H9 (cell line): ENCODE measurements at regions not wholly inside any gene's neighbourhood (a gene's known extent, or its start where the extent isn't known, plus 50 kb on each side); places are given as distances from the start of the nearest gene placed in this dataset.

Source experiments
- DNase-seq: peaks from one replicate; pipeline ENCODE4 v3.0.0-alpha.2; 2017
- H2AFZ ChIP-seq: one replicate; pipeline ENCODE4 v1.6.1; 2013; ENCODE audit warnings: mild to moderate bottlenecking, low read length, control low read depth, moderate library complexity
- H2AK5ac ChIP-seq: 2 replicates; pipeline ENCODE4 v1.6.1; 2013; ENCODE audit warnings: low read length, control low read depth, mixed read lengths; ENCODE audit not compliant: insufficient read length
- H2BK120ac ChIP-seq: one replicate; pipeline ENCODE4 v1.6.1; 2013; ENCODE audit warnings: low read depth, mild to moderate bottlenecking, low read length, control low read depth, inconsistent platforms; ENCODE audit not compliant: poor library complexity, severe bottlenecking
- H2BK12ac ChIP-seq: 2 replicates; pipeline ENCODE4 v1.6.1; 2013; ENCODE audit warnings: low read length, control low read depth, mixed read lengths, low read depth; ENCODE audit not compliant: insufficient read length
- H2BK15ac ChIP-seq: 2 replicates; pipeline ENCODE4 v1.6.1; 2013; ENCODE audit warnings: low read depth, low read length, control low read depth
- H2BK20ac ChIP-seq: one replicate; pipeline ENCODE4 v1.6.1; 2013; ENCODE audit warnings: low read depth, mild to moderate bottlenecking, low read length, control low read depth, inconsistent platforms; ENCODE audit not compliant: poor library complexity, severe bottlenecking
- H2BK5ac ChIP-seq: 2 replicates; pipeline ENCODE4 v1.6.1; 2013; ENCODE audit warnings: low read length, control low read depth, mixed read lengths; ENCODE audit not compliant: insufficient read length
- H3K14ac ChIP-seq: 2 replicates; pipeline ENCODE4 v1.6.1; 2013; ENCODE audit warnings: low read length, control low read depth; ENCODE audit not compliant: insufficient read depth
- H3K18ac ChIP-seq: 2 replicates; pipeline ENCODE4 v1.6.1; 2013; ENCODE audit warnings: low read depth, mild to moderate bottlenecking, mixed read lengths, low read length, control low read depth; ENCODE audit not compliant: insufficient read length
- H3K23ac ChIP-seq: 2 replicates; pipeline ENCODE4 v1.6.1; 2013; ENCODE audit warnings: low read length, control low read depth, mixed read lengths, low read depth; ENCODE audit not compliant: insufficient read length
- H3K23me2 ChIP-seq: 2 replicates; pipeline ENCODE4 v1.6.1; 2013; ENCODE audit warnings: low read depth, mild to moderate bottlenecking, mixed read lengths, low read length, control low read depth; ENCODE audit not compliant: insufficient read length, poor library complexity, severe bottlenecking
- H3K27ac ChIP-seq: 2 replicates; pipeline ENCODE4 v1.5.1; 2013; ENCODE audit warnings: low read length, control low read depth, mixed read lengths, low read depth; ENCODE audit not compliant: insufficient read length
- H3K27me3 ChIP-seq: 2 replicates; pipeline ENCODE4 v1.6.1; 2013; ENCODE audit warnings: low read length, control low read depth, inconsistent platforms; ENCODE audit not compliant: insufficient read depth
- H3K4ac ChIP-seq: 2 replicates; pipeline ENCODE4 v1.6.1; 2013; ENCODE audit warnings: low read depth, mild to moderate bottlenecking, control low read depth, inconsistent platforms, low read length, moderate library complexity
- H3K4me1 ChIP-seq: 2 replicates; pipeline ENCODE4 v1.6.1; 2013; ENCODE audit warnings: low read length, control low read depth, inconsistent platforms; ENCODE audit not compliant: insufficient read depth
- H3K4me2 ChIP-seq: 2 replicates; pipeline ENCODE4 v1.6.1; 2013; ENCODE audit warnings: low read length, control low read depth, mixed read lengths; ENCODE audit not compliant: insufficient read length, insufficient read depth
- H3K56ac ChIP-seq: 2 replicates; pipeline ENCODE4 v1.6.1; 2013; ENCODE audit warnings: low read depth, mild to moderate bottlenecking, mixed read lengths, low read length, control low read depth; ENCODE audit not compliant: insufficient read length
- H3K79me1 ChIP-seq: 2 replicates; pipeline ENCODE4 v1.6.1; 2013; ENCODE audit warnings: low read depth, mild to moderate bottlenecking, moderate library complexity, low read length, control low read depth, inconsistent platforms; ENCODE audit not compliant: insufficient read depth, poor library complexity, severe bottlenecking
- H3K79me2 ChIP-seq: 2 replicates; pipeline ENCODE4 v1.6.1; 2013; ENCODE audit warnings: low read length, control low read depth, inconsistent platforms; ENCODE audit not compliant: insufficient read depth
- H3K9ac ChIP-seq: 2 replicates; pipeline ENCODE4 v1.6.1; 2013; ENCODE audit warnings: low read length, control low read depth, mixed read lengths; ENCODE audit not compliant: insufficient read length; ENCODE audit errors: extremely low read depth
- H3K9me3 ChIP-seq: one replicate; pipeline ENCODE4 v1.6.1; 2013; ENCODE audit warnings: low read depth, low read length, inconsistent platforms; ENCODE audit not compliant: control insufficient read depth
- H3T11ph ChIP-seq: one replicate; pipeline ENCODE4 v1.6.1; 2013; ENCODE audit warnings: mild to moderate bottlenecking, low read length, control low read depth, inconsistent platforms
- H4K20me1 ChIP-seq: one replicate; pipeline ENCODE4 v1.6.1; 2013; ENCODE audit not compliant: control insufficient read depth, insufficient read length, insufficient read depth
- H4K5ac ChIP-seq: 2 replicates; pipeline ENCODE4 v1.6.1; 2013; ENCODE audit warnings: low read depth, mild to moderate bottlenecking, mixed read lengths, low read length, control low read depth; ENCODE audit not compliant: insufficient read length
- H4K8ac ChIP-seq: replicated peaks from 2 replicates; pipeline ENCODE4 v1.6.1; 2013; ENCODE audit warnings: low read length, control low read depth, mixed read lengths, low read depth; ENCODE audit not compliant: insufficient read length
- H4K91ac ChIP-seq: 2 replicates; pipeline ENCODE4 v1.6.1; 2013; ENCODE audit warnings: low read depth, mild to moderate bottlenecking, moderate library complexity, mixed read lengths, low read length, control low read depth; ENCODE audit not compliant: insufficient read length
- H3K27ac Mint-ChIP-seq, 3 experiments: 2 replicates in 2 of 3; 3 replicates in 1 of 3; pipeline ENCODE4 v1.8.0; 2020 to 2021; ENCODE audit warnings: mixed read lengths in 3 of 3, mild to moderate bottlenecking in 1 of 3, moderate library complexity in 1 of 3
- H3K27me3 Mint-ChIP-seq: 2 replicates; pipeline ENCODE4 v1.8.0; 2021; ENCODE audit warnings: low read depth, mild to moderate bottlenecking, moderate library complexity, mixed read lengths
- H3K36me3 Mint-ChIP-seq, 3 experiments: 2 replicates in 2 of 3; 3 replicates in 1 of 3; pipeline ENCODE4 v1.8.0; 2020 to 2021; ENCODE audit warnings: low read depth in 3 of 3, mixed read lengths in 3 of 3; ENCODE audit not compliant: insufficient read depth in 1 of 3
- H3K4me1 Mint-ChIP-seq, 2 experiments: 2 replicates each; pipeline ENCODE4 v1.8.0; 2020; ENCODE audit warnings: mixed read lengths in 2 of 2
- H3K4me3 Mint-ChIP-seq, 2 experiments: 2 replicates in 1 of 2; 3 replicates in 1 of 2; pipeline ENCODE4 v1.8.0; 2020 to 2021; ENCODE audit warnings: mild to moderate bottlenecking in 2 of 2, mixed read lengths in 2 of 2, moderate library complexity in 1 of 2
- H3K9me3 Mint-ChIP-seq, 2 experiments: 2 replicates in 1 of 2; 3 replicates in 1 of 2; pipeline ENCODE4 v1.8.0; 2020; ENCODE audit warnings: mild to moderate bottlenecking in 2 of 2, mixed read lengths in 2 of 2, moderate library complexity in 1 of 2
- WGBS: extraction: QIAGEN DNeasy Blood & Tissue Kit; methylation state at CpG from one replicate; pipeline ENCODE4 v1.1.7; 2013; ENCODE audit warnings: missing lambda C conversion rate, low lambda C conversion rate, mixed read lengths; ENCODE audit not compliant: insufficient read length; ENCODE audit errors: extremely low coverage; 5-methylcytosine and 5-hydroxymethylcytosine counted together
- TF ChIP-seq, protein P1 (sequence below): fragments of 200-600 bp; sonication (generic); conservative IDR thresholded peaks from 3 replicates; pipeline ENCODE4 v1.8.0; 2021; ENCODE audit warnings: antibody characterized with exemption, mild to moderate bottlenecking

DNA sequence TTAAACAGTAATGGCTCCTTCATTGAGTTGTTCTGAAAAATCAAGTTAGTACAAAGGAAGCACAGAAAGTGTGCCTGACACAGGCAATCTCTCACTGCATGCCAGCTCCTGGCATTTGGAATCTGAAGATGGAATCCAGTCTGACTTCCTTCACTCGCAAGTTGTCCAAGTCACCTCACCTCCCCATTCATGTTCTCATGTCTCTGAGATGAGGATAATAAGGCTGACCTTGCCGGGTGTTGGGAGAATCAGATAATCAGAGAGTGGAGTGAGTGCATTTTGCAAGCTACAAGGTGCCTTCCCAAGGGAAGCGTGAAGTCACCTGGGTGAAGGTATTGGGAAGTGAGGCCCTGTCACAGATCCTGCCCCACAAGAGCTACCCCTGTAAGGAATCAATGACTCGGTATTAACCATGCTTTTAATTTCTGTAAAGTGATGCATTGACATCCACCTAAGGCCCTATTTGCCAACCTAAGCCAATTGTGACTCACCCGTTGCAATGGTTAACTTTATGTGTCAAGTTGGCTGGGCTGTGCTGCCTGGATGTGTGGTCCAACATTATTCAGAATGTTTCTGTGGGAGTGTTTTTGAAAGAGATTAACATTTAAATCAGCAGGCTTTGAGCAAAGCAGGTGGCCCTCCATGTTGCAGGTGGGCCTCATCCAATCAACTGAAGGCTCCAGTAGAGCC is 62.5 kb upstream of the TARBP1 start:
- H3K79me2 ChIP-seq, result no peaks in the 10 kb centered on the region
- Mint-ChIP-seq H3K36me3 (no peaks in the 10 kb centered on the region), H3K27ac (no peak overlapping the region), H3K9me3 (no peaks in the 10 kb centered on the region), H3K27me3 (no peaks in the 10 kb centered on the region; the same call in 1 of the 2 replicates), H3K4me1 (peaks cover 38 to 39% of the 10 kb centered on the region in 2 experiments), H3K4me3 (no peak overlapping the region)
- TF ChIP-seq, protein P1, sequence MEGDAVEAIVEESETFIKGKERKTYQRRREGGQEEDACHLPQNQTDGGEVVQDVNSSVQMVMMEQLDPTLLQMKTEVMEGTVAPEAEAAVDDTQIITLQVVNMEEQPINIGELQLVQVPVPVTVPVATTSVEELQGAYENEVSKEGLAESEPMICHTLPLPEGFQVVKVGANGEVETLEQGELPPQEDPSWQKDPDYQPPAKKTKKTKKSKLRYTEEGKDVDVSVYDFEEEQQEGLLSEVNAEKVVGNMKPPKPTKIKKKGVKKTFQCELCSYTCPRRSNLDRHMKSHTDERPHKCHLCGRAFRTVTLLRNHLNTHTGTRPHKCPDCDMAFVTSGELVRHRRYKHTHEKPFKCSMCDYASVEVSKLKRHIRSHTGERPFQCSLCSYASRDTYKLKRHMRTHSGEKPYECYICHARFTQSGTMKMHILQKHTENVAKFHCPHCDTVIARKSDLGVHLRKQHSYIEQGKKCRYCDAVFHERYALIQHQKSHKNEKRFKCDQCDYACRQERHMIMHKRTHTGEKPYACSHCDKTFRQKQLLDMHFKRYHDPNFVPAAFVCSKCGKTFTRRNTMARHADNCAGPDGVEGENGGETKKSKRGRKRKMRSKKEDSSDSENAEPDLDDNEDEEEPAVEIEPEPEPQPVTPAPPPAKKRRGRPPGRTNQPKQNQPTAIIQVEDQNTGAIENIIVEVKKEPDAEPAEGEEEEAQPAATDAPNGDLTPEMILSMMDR, result no peak
- H3K4me2 ChIP-seq, result no peak overlapping the region
- H3K23me2 ChIP-seq, result no peaks in the 10 kb centered on the region
- no peak overlapping the region for H3T11ph ChIP-seq
- H4K5ac ChIP-seq, result no peak overlapping the region
- H3K27ac ChIP-seq, result no peak overlapping the region
- no peaks in the 10 kb centered on the region for H3K9me3 ChIP-seq
- H3K4me1 ChIP-seq, result 0 out of 2 replicates have a peak, but pooled peaks cover 2% of the 10 kb centered on the region
- H3K23ac ChIP-seq, result no peak overlapping the region
- H3K56ac ChIP-seq, result no peak overlapping the region
- H2BK20ac ChIP-seq, result no peak overlapping the region
- no peak overlapping the region for H3K18ac ChIP-seq
- H4K20me1 ChIP-seq, result no peaks in the 10 kb centered on the region
- no peak overlapping the region for H4K91ac ChIP-seq
- no peak overlapping the region for H2BK120ac ChIP-seq
- no peak overlapping the region for H2BK12ac ChIP-seq
- no peaks in the 10 kb centered on the region for H3K27me3 ChIP-seq
- WGBS, result no CpG with 5 or more reads among the region's 5 CpGs
- H2AFZ ChIP-seq, result no peak overlapping the region
- no peak overlapping the region for H2AK5ac ChIP-seq
- H4K8ac ChIP-seq, result no peak overlapping the region
- H2BK15ac ChIP-seq, result no peak overlapping the region
- H3K9ac ChIP-seq, result no peak overlapping the region
- H3K4ac ChIP-seq, result no peak overlapping the region
- no peak overlapping the region for H2BK5ac ChIP-seq
- no peak overlapping the region for H3K14ac ChIP-seq
- H3K79me1 ChIP-seq, result no peaks in the 10 kb centered on the region
- DNase-seq, result no peak
